HK-2 (cell line): ENCODE measurements at regions not wholly inside any gene's neighbourhood (a gene's known extent, or its start where the extent isn't known, plus 50 kb on each side); places are given as distances from the start of the nearest gene placed in this dataset.
"Not testable (repeated sequence)": the region's sequence is repeated elsewhere in the genome, so short reads cannot be mapped to it uniquely, and the experiment has no call there.

Experiments used
- DNase-seq: peaks from one replicate; pipeline ENCODE4 v3.0.0-alpha.2; 2018; ENCODE audit not compliant: unreplicated experiment

GRCh38 chr2:10223932-10224720 is 78.6 kb upstream of the HPCAL1 start:
- no peak for DNase-seq

- DNase-seq = no peak
Measured at GRCh38 chr2:10224734-10225133, 78.0 kb upstream of the HPCAL1 start.

GRCh38 chr2:10225291-10226037 is 77.2 kb upstream of the HPCAL1 start:
- no peak for DNase-seq

GRCh38 chr2:10226038-10226724 is 76.5 kb upstream of the HPCAL1 start:
- DNase-seq = no peak

GRCh38 chr2:10228611-10229365 is 73.9 kb upstream of the HPCAL1 start:
- DNase-seq = no peak

GRCh38 chr2:10229462-10230099 is 73.1 kb upstream of the HPCAL1 start:
- DNase-seq = no peak

- DNase-seq = no peak
Measured at GRCh38 chr2:10230499-10230898, 72.2 kb upstream of the HPCAL1 start.

GRCh38 chr2:10230921-10231320 is 71.8 kb upstream of the HPCAL1 start:
- not testable (repeated sequence) for DNase-seq

GRCh38 chr2:10231551-10232085 is 71.1 kb upstream of the HPCAL1 start:
- DNase-seq = no peak

GRCh38 chr2:10232096-10232815 is 70.4 kb upstream of the HPCAL1 start:
- no peak for DNase-seq

- no peak for DNase-seq
Measured at GRCh38 chr2:10233131-10234012, 69.3 kb upstream of the HPCAL1 start.

- no peak for DNase-seq
Measured at GRCh38 chr2:10234013-10234306, 68.7 kb upstream of the HPCAL1 start.

- DNase-seq = no peak
Measured at GRCh38 chr2:10234409-10235094, 68.2 kb upstream of the HPCAL1 start.

GRCh38 chr2:10235099-10235908 is 67.4 kb upstream of the HPCAL1 start:
- no peak for DNase-seq

- DNase-seq = no peak
Measured at GRCh38 chr2:10235909-10236550, 66.7 kb upstream of the HPCAL1 start.

GRCh38 chr2:10236571-10237391 is 65.9 kb upstream of the HPCAL1 start:
- no peak for DNase-seq
